Testis (tissue), 2 donors: ENCODE measurements at regions not wholly inside any gene's neighbourhood (a gene's known extent, or its start where the extent isn't known, plus 50 kb on each side); places are given as distances from the start of the nearest gene placed in this dataset.

Source experiments
- POLR2A ChIP-seq: fragments of 450-650 bp; IDR thresholded peaks from one replicate; pipeline ENCODE4 v1.6.1; 2017; ENCODE audit warnings: antibody characterized with exemption, mild to moderate bottlenecking, moderate library complexity
- TF ChIP-seq, protein P1 (sequence below), 3 experiments: fragments of 450-650 bp in 2 of 3; fragments of 200-600 bp in 1 of 3; sonication (generic) in 1 of 3; IDR thresholded peaks; one replicate each; pipeline ENCODE4 v1.5.1; 2016 to 2019; ENCODE audit warnings: antibody characterized with exemption in 3 of 3, mild to moderate bottlenecking in 2 of 3, moderate library complexity in 1 of 3

DNA sequence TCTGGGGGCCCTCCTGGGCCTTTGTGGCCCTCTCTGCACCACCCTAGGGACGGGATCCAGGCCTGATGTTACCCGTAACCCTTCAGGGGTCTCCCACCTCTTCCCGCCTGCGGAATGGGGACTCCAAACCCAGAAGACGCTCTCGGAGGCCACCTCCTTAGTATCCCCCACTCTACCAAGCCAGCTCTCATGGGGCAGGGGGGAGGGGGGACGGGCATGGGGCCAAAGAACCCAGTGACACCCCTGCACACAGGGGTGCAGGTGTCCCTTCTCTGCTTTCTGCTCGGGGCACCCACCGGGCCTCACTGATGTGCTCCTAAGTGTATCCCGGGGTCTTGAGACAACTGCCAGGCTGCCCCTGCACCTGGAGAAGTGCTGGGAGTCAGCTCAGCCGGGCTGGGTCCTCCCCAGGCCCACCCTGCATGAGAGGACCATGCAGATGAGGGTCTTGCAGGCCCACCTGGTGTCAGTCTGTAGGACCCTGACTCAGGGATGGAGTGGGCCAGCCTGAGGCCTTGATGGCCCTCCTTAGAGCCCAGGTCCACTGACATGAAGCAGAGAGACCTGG, 176.9 kb downstream of the IGLL1 start:
- TF ChIP-seq, protein P1, sequence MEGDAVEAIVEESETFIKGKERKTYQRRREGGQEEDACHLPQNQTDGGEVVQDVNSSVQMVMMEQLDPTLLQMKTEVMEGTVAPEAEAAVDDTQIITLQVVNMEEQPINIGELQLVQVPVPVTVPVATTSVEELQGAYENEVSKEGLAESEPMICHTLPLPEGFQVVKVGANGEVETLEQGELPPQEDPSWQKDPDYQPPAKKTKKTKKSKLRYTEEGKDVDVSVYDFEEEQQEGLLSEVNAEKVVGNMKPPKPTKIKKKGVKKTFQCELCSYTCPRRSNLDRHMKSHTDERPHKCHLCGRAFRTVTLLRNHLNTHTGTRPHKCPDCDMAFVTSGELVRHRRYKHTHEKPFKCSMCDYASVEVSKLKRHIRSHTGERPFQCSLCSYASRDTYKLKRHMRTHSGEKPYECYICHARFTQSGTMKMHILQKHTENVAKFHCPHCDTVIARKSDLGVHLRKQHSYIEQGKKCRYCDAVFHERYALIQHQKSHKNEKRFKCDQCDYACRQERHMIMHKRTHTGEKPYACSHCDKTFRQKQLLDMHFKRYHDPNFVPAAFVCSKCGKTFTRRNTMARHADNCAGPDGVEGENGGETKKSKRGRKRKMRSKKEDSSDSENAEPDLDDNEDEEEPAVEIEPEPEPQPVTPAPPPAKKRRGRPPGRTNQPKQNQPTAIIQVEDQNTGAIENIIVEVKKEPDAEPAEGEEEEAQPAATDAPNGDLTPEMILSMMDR (IDR thresholded peaks at IDR 0.05) = no peak
- no peak for TF ChIP-seq POLR2A
